Osteoblast (primary cell): ENCODE measurements at regions not wholly inside any gene's neighbourhood (a gene's known extent, or its start where the extent isn't known, plus 50 kb on each side); places are given as distances from the start of the nearest gene placed in this dataset.

Experiments used
- DNase-seq: peaks from one replicate; pipeline ENCODE4 v3.0.0; 2011; ENCODE audit warnings: low spot score, mixed read lengths; ENCODE audit not compliant: insufficient read length; ENCODE audit errors: missing footprints
- H2AFZ ChIP-seq: 2 replicates; pipeline ENCODE4 v1.6.0; 2011; ENCODE audit warnings: mild to moderate bottlenecking, low read length
- H3K27ac ChIP-seq: 2 replicates; pipeline ENCODE4 v1.5.1; 2011; ENCODE audit warnings: mild to moderate bottlenecking, low read depth, low read length, moderate library complexity
- H3K27me3 ChIP-seq: 2 replicates; pipeline ENCODE4 v1.6.0; 2012; ENCODE audit warnings: mild to moderate bottlenecking, control low read depth, inconsistent platforms, low read length, moderate library complexity; ENCODE audit not compliant: insufficient read depth
- H3K36me3 ChIP-seq: 2 replicates; pipeline ENCODE4 v1.5.1; 2011; ENCODE audit warnings: mild to moderate bottlenecking, low read length, control low read depth, moderate library complexity; ENCODE audit not compliant: insufficient read depth
- H3K4me1 ChIP-seq: 2 replicates; pipeline ENCODE4 v1.5.1; 2011; ENCODE audit warnings: mild to moderate bottlenecking, low read length, control low read depth, moderate library complexity; ENCODE audit not compliant: insufficient read depth
- H3K4me2 ChIP-seq: 2 replicates; pipeline ENCODE4 v1.6.0; 2011; ENCODE audit warnings: mild to moderate bottlenecking, low read length; ENCODE audit not compliant: insufficient read depth
- H3K4me3 ChIP-seq: fragments of 200-600 bp; sonication (generic); 3 replicates; pipeline ENCODE4 v1.5.1; 2012; ENCODE audit warnings: mild to moderate bottlenecking, low read length, inconsistent platforms; ENCODE audit not compliant: insufficient read depth
- H3K79me2 ChIP-seq: 2 replicates; pipeline ENCODE4 v1.6.0; 2012; ENCODE audit warnings: mild to moderate bottlenecking, low read length, control low read depth, inconsistent platforms; ENCODE audit not compliant: insufficient read depth
- H3K9me3 ChIP-seq: 2 replicates; pipeline ENCODE4 v1.5.1; 2011; ENCODE audit warnings: low read depth, low read length, control low read depth
- H4K20me1 ChIP-seq: 2 replicates; pipeline ENCODE4 v1.6.0; 2012; ENCODE audit warnings: mild to moderate bottlenecking, low read length, control low read depth; ENCODE audit not compliant: insufficient read depth
- TF ChIP-seq, protein P1 (sequence below): IDR thresholded peaks from 2 replicates; pipeline ENCODE4 v1.5.1; 2011; ENCODE audit warnings: mild to moderate bottlenecking, low read depth, low read length, moderate library complexity; ENCODE audit errors: extremely low read depth

- peaks cover 5% of the 10 kb centered on the region for H3K4me1 ChIP-seq
- no peak overlapping the region for H2AFZ ChIP-seq
- H3K79me2 ChIP-seq = no peaks in the 10 kb centered on the region
- no peaks in the 10 kb centered on the region for H3K36me3 ChIP-seq
- H3K27ac ChIP-seq = no peak overlapping the region
- TF ChIP-seq, protein P1, sequence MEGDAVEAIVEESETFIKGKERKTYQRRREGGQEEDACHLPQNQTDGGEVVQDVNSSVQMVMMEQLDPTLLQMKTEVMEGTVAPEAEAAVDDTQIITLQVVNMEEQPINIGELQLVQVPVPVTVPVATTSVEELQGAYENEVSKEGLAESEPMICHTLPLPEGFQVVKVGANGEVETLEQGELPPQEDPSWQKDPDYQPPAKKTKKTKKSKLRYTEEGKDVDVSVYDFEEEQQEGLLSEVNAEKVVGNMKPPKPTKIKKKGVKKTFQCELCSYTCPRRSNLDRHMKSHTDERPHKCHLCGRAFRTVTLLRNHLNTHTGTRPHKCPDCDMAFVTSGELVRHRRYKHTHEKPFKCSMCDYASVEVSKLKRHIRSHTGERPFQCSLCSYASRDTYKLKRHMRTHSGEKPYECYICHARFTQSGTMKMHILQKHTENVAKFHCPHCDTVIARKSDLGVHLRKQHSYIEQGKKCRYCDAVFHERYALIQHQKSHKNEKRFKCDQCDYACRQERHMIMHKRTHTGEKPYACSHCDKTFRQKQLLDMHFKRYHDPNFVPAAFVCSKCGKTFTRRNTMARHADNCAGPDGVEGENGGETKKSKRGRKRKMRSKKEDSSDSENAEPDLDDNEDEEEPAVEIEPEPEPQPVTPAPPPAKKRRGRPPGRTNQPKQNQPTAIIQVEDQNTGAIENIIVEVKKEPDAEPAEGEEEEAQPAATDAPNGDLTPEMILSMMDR = no peak
- no peaks in the 10 kb centered on the region for H4K20me1 ChIP-seq
- H3K4me2 ChIP-seq = no peak overlapping the region
- no peak for DNase-seq
- H3K27me3 ChIP-seq = no peaks in the 10 kb centered on the region
- no peak overlapping the region for H3K4me3 ChIP-seq
- no peaks in the 10 kb centered on the region for H3K9me3 ChIP-seq
Measured at GRCh38 chr3:72516361-72516760, 331.9 kb downstream of the SHQ1 start.

DNA sequence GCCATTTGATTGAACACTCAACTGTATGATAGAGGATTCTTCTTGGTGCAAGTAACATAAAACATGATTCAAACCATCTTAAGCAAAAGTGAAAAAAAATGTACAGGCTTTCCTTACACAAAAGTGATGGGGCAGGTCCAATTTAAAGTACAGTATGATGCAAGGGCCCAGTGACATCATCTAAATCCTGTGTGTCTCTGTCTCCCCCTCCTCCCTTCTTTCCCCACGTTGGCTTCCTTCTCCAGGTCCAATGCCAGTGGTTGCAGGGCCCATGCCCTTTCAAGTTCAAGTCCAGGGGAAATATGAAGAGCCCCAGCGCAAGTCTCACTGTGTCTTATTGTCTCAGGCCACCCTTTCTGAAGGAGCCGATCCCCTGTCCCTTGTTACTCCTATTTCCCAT lies 332.3 kb downstream of the SHQ1 start:
- Histone ChIP-seq H3K27me3 (no peaks in the 10 kb centered on the region), H3K27ac (no peak overlapping the region), H3K4me2 (no peak overlapping the region), H3K9me3 (no peaks in the 10 kb centered on the region), H3K79me2 (no peaks in the 10 kb centered on the region), H4K20me1 (no peaks in the 10 kb centered on the region), H2AFZ (no peak overlapping the region), H3K4me1 (peaks cover 4% of the 10 kb centered on the region), H3K4me3 (no peak overlapping the region), H3K36me3 (no peaks in the 10 kb centered on the region)
- DNase-seq = no peak
- TF ChIP-seq, protein P1 = no peak

- TF ChIP-seq, protein P1 = no peak
- no peak for DNase-seq
Measured at GRCh38 chr3:72515281-72515680, 333.0 kb downstream of the SHQ1 start.

GRCh38 chr3:72510247-72510646 lies 338.0 kb downstream of the SHQ1 start:
- no peak overlapping the region for H3K27ac ChIP-seq
- no peak overlapping the region for H3K4me2 ChIP-seq
- peaks cover 16% of the 10 kb centered on the region for H3K27me3 ChIP-seq
- no peak for DNase-seq
- no peaks in the 10 kb centered on the region for H4K20me1 ChIP-seq
- no peak overlapping the region for H3K4me3 ChIP-seq
- H2AFZ ChIP-seq = no peak overlapping the region
- no peaks in the 10 kb centered on the region for H3K79me2 ChIP-seq
- TF ChIP-seq, protein P1 = no peak
- no peaks in the 10 kb centered on the region for H3K9me3 ChIP-seq
- no peaks in the 10 kb centered on the region for H3K4me1 ChIP-seq
- no peaks in the 10 kb centered on the region for H3K36me3 ChIP-seq

More at GRCh38 chr3:72515281-72515680, 333.0 kb downstream of the SHQ1 start:
- Histone ChIP-seq H2AFZ (no peak overlapping the region), H3K9me3 (no peaks in the 10 kb centered on the region), H3K36me3 (no peaks in the 10 kb centered on the region), H3K79me2 (no peaks in the 10 kb centered on the region), H4K20me1 (no peaks in the 10 kb centered on the region), H3K27ac (no peak overlapping the region), H3K4me3 (no peak overlapping the region), H3K4me2 (no peak overlapping the region), H3K27me3 (no peaks in the 10 kb centered on the region), H3K4me1 (no peaks in the 10 kb centered on the region)
